IgD-negative memory B cell (primary cell): ENCODE measurements at regions not wholly inside any gene's neighbourhood (a gene's known extent, or its start where the extent isn't known, plus 50 kb on each side); places are given as distances from the start of the nearest gene placed in this dataset.
A peak's percentile ranks its signal among the peaks of the same experiment; 100 is the strongest.

ENCODE experiments used
- H3K27ac Mint-ChIP-seq, 3 donors: one replicate each; pipeline ENCODE4 v1.8.0; 2020 to 2022; ENCODE audit warnings: mild to moderate bottlenecking in 3 of 3, mixed read lengths in 3 of 3, moderate library complexity in 1 of 3
- H3K27me3 Mint-ChIP-seq: one replicate; pipeline ENCODE4 v1.8.0; 2021; ENCODE audit warnings: mixed read lengths
- H3K36me3 Mint-ChIP-seq: one replicate; pipeline ENCODE4 v1.8.0; 2020; ENCODE audit warnings: mild to moderate bottlenecking, mixed read lengths
- H3K4me1 Mint-ChIP-seq, 3 donors: one replicate each; pipeline ENCODE4 v1.8.0; 2020 to 2022; ENCODE audit warnings: mixed read lengths in 3 of 3, mild to moderate bottlenecking in 1 of 3
- H3K4me3 Mint-ChIP-seq, 4 donors: one replicate each; pipeline ENCODE4 v1.8.0; 2020 to 2022; ENCODE audit warnings: mild to moderate bottlenecking in 4 of 4, mixed read lengths in 4 of 4, moderate library complexity in 3 of 4
- H3K9me3 Mint-ChIP-seq, 3 donors: one replicate each; pipeline ENCODE4 v1.8.0; 2020 to 2021; ENCODE audit warnings: mixed read lengths in 3 of 3, mild to moderate bottlenecking in 1 of 3

- Mint-ChIP-seq H3K9me3 (no peaks in the 10 kb centered on the region), H3K27ac (no peak overlapping the region), H3K27me3 (peaks cover 4% of the 10 kb centered on the region), H3K4me3 (no peak overlapping the region), H3K36me3 (no peaks in the 10 kb centered on the region), H3K4me1 (peaks cover 7 to 11% (median 9%) of the 10 kb centered on the region in 3 donors)
Measured at GRCh38 chr6:105894556-105894955, 191.6 kb upstream of the PRDM1 start.

- Mint-ChIP-seq H3K9me3 (no peaks in the 10 kb centered on the region), H3K4me3 (peak overlapping the region in 1 of 4 donors; percentile 7), H3K4me1 (peaks cover 7 to 11% (median 9%) of the 10 kb centered on the region in 3 donors), H3K27ac (peak overlapping the region in 1 of 3 donors; percentile 63), H3K36me3 (no peaks in the 10 kb centered on the region), H3K27me3 (peaks cover 4% of the 10 kb centered on the region)
Measured at GRCh38 chr6:105893741-105894140, 192.4 kb upstream of the PRDM1 start.

- Mint-ChIP-seq H3K4me3 (no peak overlapping the region), H3K4me1 (peaks cover 7 to 11% (median 9%) of the 10 kb centered on the region in 3 donors), H3K27me3 (no peaks in the 10 kb centered on the region), H3K27ac (peak overlapping the region in 2 of 3 donors; percentile 8 to 84), H3K9me3 (no peaks in the 10 kb centered on the region), H3K36me3 (no peaks in the 10 kb centered on the region)
Measured at GRCh38 chr6:105892577-105893262, 193.4 kb upstream of the PRDM1 start.

- H3K36me3 Mint-ChIP-seq = no peaks in the 10 kb centered on the region
- H3K4me1 Mint-ChIP-seq = peaks cover 7 to 11% (median 9%) of the 10 kb centered on the region in 3 donors
- H3K27me3 Mint-ChIP-seq = no peaks in the 10 kb centered on the region
- H3K4me3 Mint-ChIP-seq = no peak overlapping the region
- H3K9me3 Mint-ChIP-seq = no peaks in the 10 kb centered on the region
- no peak overlapping the region for H3K27ac Mint-ChIP-seq
Measured at GRCh38 chr6:105890521-105891244, 195.5 kb upstream of the PRDM1 start.

GRCh38 chr6:105889902-105890301 is 196.2 kb upstream of the PRDM1 start:
- H3K27ac Mint-ChIP-seq = no peak overlapping the region
- H3K9me3 Mint-ChIP-seq = no peaks in the 10 kb centered on the region
- H3K36me3 Mint-ChIP-seq = peaks cover under 1% of the 10 kb centered on the region
- H3K4me3 Mint-ChIP-seq = no peak overlapping the region
- H3K27me3 Mint-ChIP-seq = no peaks in the 10 kb centered on the region
- H3K4me1 Mint-ChIP-seq = peaks cover 7 to 11% (median 9%) of the 10 kb centered on the region in 3 donors

DNA sequence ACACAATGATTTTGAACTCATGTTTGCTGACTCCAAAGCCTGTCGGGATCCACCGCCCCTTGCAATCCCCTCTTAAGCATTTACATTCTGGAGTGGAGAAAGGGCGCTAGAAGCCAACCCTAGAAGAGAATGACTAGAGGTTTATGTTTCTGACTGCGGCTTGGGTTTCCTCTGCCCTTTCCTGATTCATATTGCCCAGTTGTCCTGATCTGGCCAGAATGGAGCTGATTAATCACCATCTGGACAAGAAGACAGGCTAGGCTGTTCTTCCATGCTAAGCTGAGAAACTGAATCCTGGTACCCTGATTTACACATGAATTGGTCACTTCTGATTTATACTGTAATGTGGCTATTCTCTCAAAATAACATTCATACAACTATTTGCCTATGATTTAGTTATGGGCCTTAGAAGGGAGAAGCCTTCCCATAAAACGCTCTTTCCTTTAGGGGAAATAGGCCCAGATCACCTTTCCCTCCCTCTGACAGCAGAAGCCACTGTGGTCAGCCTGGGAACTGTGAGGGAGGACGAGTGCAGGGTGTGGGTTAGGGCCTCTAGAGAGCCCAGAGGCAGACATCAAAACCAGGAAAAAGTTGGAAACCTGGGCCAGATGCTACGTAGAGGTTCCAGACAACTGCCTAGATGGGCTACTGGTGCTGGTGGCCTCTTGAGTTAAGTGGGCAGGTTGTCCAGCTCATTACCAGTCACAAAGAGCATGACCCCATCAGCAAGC is 199.2 kb upstream of the PRDM1 start:
- Mint-ChIP-seq H3K4me1 (peaks cover 1 to 10% (median 3%) of the 10 kb centered on the region in 3 donors), H3K27me3 (peaks cover 1% of the 10 kb centered on the region), H3K36me3 (peaks cover 1% of the 10 kb centered on the region), H3K27ac (no peak overlapping the region), H3K9me3 (no peaks in the 10 kb centered on the region), H3K4me3 (no peak overlapping the region)

DNA sequence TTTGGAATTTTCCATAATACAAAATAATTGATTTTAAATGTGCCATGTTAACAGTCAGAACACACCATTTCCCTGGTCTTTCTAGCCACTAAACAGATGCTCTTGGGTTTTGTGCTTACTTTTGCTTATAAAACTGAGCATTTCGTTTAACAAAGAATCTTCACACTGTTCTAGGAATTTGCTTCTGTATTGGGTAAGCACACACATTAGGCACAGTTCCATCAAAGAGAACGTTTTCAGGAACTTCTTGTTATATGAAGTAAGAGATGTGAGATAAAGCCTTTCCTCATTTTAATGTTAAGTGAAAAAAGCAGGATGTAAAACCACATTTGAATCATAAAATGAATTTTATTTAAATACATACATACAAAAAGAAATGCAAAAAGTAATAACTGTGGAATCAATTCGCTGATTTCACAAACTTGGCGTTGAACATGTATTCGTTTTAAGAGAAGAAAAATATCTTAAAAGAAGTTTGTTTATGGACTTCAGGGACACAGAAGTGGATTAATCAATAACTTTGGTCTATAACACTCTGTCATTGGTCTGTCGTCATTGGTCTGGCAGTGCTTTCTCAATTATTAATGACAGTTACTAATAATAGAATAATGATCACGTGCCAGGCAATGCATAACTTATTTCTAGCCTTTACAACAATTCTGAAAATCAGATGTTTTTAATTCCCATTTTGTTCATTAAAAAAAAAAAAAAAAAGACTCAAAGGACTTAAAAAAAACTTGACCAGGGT is 199.9 kb upstream of the PRDM1 start:
- peaks cover 1% of the 10 kb centered on the region for H3K27me3 Mint-ChIP-seq
- H3K9me3 Mint-ChIP-seq = no peaks in the 10 kb centered on the region
- H3K27ac Mint-ChIP-seq = no peak overlapping the region
- H3K36me3 Mint-ChIP-seq = peaks cover 1% of the 10 kb centered on the region
- H3K4me3 Mint-ChIP-seq = no peak overlapping the region
- H3K4me1 Mint-ChIP-seq = peaks cover 4 to 13% (median 6%) of the 10 kb centered on the region in 3 donors

DNA sequence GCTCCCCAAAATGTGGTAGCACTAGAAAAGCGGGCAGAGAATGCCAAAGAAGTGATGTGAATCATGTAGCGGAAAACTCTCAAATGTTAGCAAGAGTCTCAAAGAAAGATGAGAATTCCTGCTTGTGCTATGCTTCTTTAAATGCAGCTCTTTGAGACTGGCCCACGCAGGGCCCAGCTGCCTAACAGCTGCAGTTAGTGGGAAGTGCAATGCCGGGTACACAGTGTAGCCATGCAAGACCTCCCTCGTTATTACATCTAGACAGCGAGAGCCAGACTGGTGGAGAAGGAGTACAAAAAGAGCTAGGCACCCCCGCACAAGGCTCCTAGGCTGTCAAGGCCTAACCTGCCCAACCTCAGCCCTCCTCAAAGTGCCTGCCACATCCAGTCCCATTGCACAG is 201.7 kb upstream of the PRDM1 start:
- no peaks in the 10 kb centered on the region for H3K9me3 Mint-ChIP-seq
- no peak overlapping the region for H3K4me3 Mint-ChIP-seq
- H3K4me1 Mint-ChIP-seq = peaks cover 15 to 23% (median 16%) of the 10 kb centered on the region in 3 donors

GRCh38 chr6:105884011-105884410 is 202.1 kb upstream of the PRDM1 start:
- Mint-ChIP-seq H3K4me1 (peaks cover 15 to 23% (median 16%) of the 10 kb centered on the region in 3 donors), H3K4me3 (no peak overlapping the region), H3K27me3 (peaks cover 1% of the 10 kb centered on the region), H3K36me3 (peaks cover 1% of the 10 kb centered on the region), H3K9me3 (no peaks in the 10 kb centered on the region), H3K27ac (no peak overlapping the region)

More for the DNA sequence above, 201.7 kb upstream of the PRDM1 start:
- peak overlapping the region in 1 of 3 donors; percentile 13 for H3K27ac Mint-ChIP-seq
- H3K27me3 Mint-ChIP-seq = peaks cover 1% of the 10 kb centered on the region
- H3K36me3 Mint-ChIP-seq = peaks cover 1% of the 10 kb centered on the region

- no peak overlapping the region for H3K4me3 Mint-ChIP-seq
- peaks cover 1% of the 10 kb centered on the region for H3K27me3 Mint-ChIP-seq
- peaks cover 15 to 23% (median 16%) of the 10 kb centered on the region in 3 donors for H3K4me1 Mint-ChIP-seq
- H3K36me3 Mint-ChIP-seq = peaks cover 1% of the 10 kb centered on the region
- no peak overlapping the region for H3K27ac Mint-ChIP-seq
- H3K9me3 Mint-ChIP-seq = no peaks in the 10 kb centered on the region
Measured at GRCh38 chr6:105882828-105883227, 203.3 kb upstream of the PRDM1 start.

- no peak overlapping the region for H3K4me3 Mint-ChIP-seq
- peaks cover 15 to 23% (median 16%) of the 10 kb centered on the region in 3 donors for H3K4me1 Mint-ChIP-seq
- H3K27ac Mint-ChIP-seq = no peak overlapping the region
- peaks cover 1% of the 10 kb centered on the region for H3K36me3 Mint-ChIP-seq
- no peaks in the 10 kb centered on the region for H3K9me3 Mint-ChIP-seq
- peaks cover 1% of the 10 kb centered on the region for H3K27me3 Mint-ChIP-seq
Measured at GRCh38 chr6:105882121-105882803, 203.9 kb upstream of the PRDM1 start.

DNA sequence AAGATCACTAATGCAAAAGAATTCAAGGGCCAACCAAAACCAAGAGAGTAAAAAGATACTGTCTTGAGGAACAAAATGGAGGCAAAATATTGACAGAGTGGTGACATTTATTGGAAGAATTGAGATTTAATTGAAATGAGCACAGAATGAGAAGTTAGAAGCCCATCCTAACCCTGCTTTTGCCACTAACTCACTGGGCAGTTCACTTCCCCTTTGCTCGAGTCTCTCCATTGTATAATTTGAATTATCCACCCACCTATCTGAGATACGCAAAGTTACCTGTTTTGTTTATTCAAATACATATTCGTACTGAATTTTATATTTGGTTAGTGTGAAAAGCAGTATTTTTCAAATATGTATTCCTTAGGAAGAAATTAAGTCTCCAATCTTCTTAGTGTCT is 204.5 kb upstream of the PRDM1 start:
- Mint-ChIP-seq H3K36me3 (peaks cover 1% of the 10 kb centered on the region), H3K27ac (no peak overlapping the region), H3K4me1 (peaks cover 15 to 25% (median 16%) of the 10 kb centered on the region in 3 donors), H3K9me3 (no peaks in the 10 kb centered on the region), H3K27me3 (peaks cover 3% of the 10 kb centered on the region), H3K4me3 (peak overlapping the region in 2 of 4 donors; percentile 41 to 71)

DNA sequence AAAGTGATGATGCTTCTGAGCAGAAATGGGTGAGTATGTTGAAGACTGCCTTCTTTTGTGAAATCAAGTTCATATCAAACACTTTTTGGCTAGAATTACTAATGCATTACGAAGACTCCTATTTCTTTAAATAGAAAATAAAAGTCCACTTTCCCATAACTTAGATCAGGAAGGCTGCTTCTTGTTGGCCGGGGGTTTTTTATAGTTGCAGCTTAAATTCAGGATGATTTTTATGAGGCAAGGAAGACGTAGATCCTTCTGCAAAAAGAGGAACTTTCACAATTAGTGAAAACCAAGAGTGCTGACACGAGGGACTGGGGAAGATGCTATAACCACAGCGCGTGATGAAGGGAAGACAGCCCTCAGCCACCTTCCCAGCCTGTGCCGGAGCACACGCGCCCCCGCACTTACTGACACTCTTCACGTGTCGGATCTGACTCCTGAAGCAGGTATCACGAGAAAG is 206.1 kb upstream of the PRDM1 start:
- H3K27ac Mint-ChIP-seq = peak overlapping the region in 2 of 3 donors; percentile 9 to 22

DNA sequence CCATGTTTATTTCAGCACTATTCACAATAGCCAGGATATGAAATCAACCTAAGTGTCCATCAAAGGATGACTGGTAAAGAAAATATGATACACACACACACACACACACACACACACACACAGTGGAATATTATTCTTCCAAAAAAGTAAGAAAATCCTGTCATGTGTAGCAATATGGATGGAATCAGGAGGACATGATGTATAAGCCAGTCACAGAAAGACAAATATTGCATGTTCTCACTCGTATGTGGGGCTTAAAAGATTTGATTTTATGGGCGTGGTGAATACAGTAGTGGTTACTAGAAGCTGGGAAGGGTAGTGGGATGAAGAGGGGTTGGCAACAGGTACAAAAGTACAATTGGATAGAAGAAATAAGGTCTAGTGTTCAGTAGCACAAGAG is 207.0 kb upstream of the PRDM1 start:
- Mint-ChIP-seq H3K36me3 (no peaks in the 10 kb centered on the region), H3K4me1 (peaks cover 14 to 36% (median 17%) of the 10 kb centered on the region in 3 donors), H3K27me3 (peaks cover 10% of the 10 kb centered on the region), H3K27ac (peak overlapping the region in 1 of 3 donors; percentile 25), H3K4me3 (no peak overlapping the region), H3K9me3 (no peaks in the 10 kb centered on the region)

More for the DNA sequence above, 206.1 kb upstream of the PRDM1 start:
- Mint-ChIP-seq H3K4me1 (peaks cover 15 to 34% (median 16%) of the 10 kb centered on the region in 3 donors), H3K27me3 (peaks cover 4% of the 10 kb centered on the region), H3K9me3 (no peaks in the 10 kb centered on the region), H3K36me3 (peaks cover 1% of the 10 kb centered on the region), H3K4me3 (peak overlapping the region; percentile 5 to 83 (median 46))
